ENCODE measurements at regions not wholly inside any gene's neighbourhood (a gene's known extent, or its start where the extent isn't known, plus 50 kb on each side); places are given as distances from the start of the nearest gene placed in this dataset.

DNA sequence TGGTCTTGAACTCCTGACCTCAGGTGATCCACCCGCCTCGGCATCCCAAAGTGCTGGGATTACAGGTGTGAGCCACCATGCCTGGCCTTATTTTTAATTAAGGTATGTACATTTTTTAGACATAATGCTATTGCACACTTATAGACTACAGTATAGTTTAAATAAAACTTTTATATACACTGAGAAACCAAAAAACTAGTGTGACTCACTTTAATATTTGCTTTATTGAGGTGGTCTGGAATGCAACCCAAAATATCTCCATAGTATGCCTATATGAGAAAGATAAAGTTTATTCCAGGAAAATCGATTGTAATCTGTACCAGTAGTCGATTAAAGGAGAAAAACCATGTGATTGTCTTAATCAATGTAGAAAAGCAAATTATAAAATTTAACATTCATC lies 85.5 kb upstream of the ERRFI1 start:
- TF ChIP-seq, protein P1, sequence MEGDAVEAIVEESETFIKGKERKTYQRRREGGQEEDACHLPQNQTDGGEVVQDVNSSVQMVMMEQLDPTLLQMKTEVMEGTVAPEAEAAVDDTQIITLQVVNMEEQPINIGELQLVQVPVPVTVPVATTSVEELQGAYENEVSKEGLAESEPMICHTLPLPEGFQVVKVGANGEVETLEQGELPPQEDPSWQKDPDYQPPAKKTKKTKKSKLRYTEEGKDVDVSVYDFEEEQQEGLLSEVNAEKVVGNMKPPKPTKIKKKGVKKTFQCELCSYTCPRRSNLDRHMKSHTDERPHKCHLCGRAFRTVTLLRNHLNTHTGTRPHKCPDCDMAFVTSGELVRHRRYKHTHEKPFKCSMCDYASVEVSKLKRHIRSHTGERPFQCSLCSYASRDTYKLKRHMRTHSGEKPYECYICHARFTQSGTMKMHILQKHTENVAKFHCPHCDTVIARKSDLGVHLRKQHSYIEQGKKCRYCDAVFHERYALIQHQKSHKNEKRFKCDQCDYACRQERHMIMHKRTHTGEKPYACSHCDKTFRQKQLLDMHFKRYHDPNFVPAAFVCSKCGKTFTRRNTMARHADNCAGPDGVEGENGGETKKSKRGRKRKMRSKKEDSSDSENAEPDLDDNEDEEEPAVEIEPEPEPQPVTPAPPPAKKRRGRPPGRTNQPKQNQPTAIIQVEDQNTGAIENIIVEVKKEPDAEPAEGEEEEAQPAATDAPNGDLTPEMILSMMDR (IDR thresholded peaks at IDR 0.05) = no peak
- TF ChIP-seq, protein P2, sequence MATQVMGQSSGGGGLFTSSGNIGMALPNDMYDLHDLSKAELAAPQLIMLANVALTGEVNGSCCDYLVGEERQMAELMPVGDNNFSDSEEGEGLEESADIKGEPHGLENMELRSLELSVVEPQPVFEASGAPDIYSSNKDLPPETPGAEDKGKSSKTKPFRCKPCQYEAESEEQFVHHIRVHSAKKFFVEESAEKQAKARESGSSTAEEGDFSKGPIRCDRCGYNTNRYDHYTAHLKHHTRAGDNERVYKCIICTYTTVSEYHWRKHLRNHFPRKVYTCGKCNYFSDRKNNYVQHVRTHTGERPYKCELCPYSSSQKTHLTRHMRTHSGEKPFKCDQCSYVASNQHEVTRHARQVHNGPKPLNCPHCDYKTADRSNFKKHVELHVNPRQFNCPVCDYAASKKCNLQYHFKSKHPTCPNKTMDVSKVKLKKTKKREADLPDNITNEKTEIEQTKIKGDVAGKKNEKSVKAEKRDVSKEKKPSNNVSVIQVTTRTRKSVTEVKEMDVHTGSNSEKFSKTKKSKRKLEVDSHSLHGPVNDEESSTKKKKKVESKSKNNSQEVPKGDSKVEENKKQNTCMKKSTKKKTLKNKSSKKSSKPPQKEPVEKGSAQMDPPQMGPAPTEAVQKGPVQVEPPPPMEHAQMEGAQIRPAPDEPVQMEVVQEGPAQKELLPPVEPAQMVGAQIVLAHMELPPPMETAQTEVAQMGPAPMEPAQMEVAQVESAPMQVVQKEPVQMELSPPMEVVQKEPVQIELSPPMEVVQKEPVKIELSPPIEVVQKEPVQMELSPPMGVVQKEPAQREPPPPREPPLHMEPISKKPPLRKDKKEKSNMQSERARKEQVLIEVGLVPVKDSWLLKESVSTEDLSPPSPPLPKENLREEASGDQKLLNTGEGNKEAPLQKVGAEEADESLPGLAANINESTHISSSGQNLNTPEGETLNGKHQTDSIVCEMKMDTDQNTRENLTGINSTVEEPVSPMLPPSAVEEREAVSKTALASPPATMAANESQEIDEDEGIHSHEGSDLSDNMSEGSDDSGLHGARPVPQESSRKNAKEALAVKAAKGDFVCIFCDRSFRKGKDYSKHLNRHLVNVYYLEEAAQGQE (IDR thresholded peaks at IDR 0.05; ENCODE audit: insufficient read depth in 1 of 2, low read depth in 2 of 2, low read length in 1 of 2) = no peak
- TF ChIP-seq POLR2AphosphoS5 (IDR thresholded peaks at IDR 0.05; ENCODE audit: low read depth, low read length) (no peak), SIN3A (IDR thresholded peaks at IDR 0.05; ENCODE audit: borderline replicate concordance, insufficient read depth, low read depth, low read length) (no peak), TCF7L2 (IDR thresholded peaks at IDR 0.05; ENCODE audit: low read depth, low read length) (no peak)
